Tibial nerve (tissue), 4 donors: ENCODE measurements at regions not wholly inside any gene's neighbourhood (a gene's known extent, or its start where the extent isn't known, plus 50 kb on each side); places are given as distances from the start of the nearest gene placed in this dataset.
"Not testable (repeated sequence)": the region's sequence is repeated elsewhere in the genome, so short reads cannot be mapped to it uniquely, and the experiment has no call there.

ENCODE experiments used
- DNase-seq, 2 donors: peaks; one replicate each; pipeline ENCODE4 v3.0.0-alpha.2; 2019; ENCODE audit warnings: low spot score in 2 of 2
- H3K27ac ChIP-seq, 4 donors: fragments of 200-600 bp; sonication (generic) in 3 of 4; one replicate each; pipeline ENCODE4 v1.5.1; 2017 to 2019; ENCODE audit warnings: mild to moderate bottlenecking in 1 of 4
- H3K27me3 ChIP-seq, 2 donors: fragments of 200-600 bp; sonication (generic) in 1 of 2; one replicate each; pipeline versions ENCODE4 v1.5.1 to v1.6.0; 2017 to 2019
- H3K36me3 ChIP-seq, 3 donors: fragments of 200-600 bp; sonication (generic); one replicate each; pipeline ENCODE4 v1.5.1; 2018 to 2019
- H3K4me1 ChIP-seq, 4 donors: fragments of 200-600 bp; sonication (generic) in 3 of 4; one replicate each; pipeline ENCODE4 v1.5.1; 2017 to 2019
- H3K4me3 ChIP-seq, 4 donors: fragments of 200-600 bp; sonication (generic) in 3 of 4; one replicate each; pipeline ENCODE4 v1.5.1; 2017 to 2019; ENCODE audit warnings: mild to moderate bottlenecking in 1 of 4, moderate library complexity in 1 of 4
- H3K9me3 ChIP-seq, 4 donors: fragments of 200-600 bp; sonication (generic) in 3 of 4; one replicate each; pipeline ENCODE4 v1.5.1; 2017 to 2019
- CTCF ChIP-seq, 5 experiments: fragments of 200-600 bp in 3 of 5; fragments of 450-650 bp in 2 of 5; sonication (generic) in 3 of 5; IDR thresholded peaks; one replicate each; pipeline ENCODE4 v1.5.1; 2016 to 2019; ENCODE audit warnings: antibody characterized with exemption in 5 of 5, mild to moderate bottlenecking in 3 of 5, moderate library complexity in 2 of 5
- EP300 ChIP-seq, 2 donors: sonication (generic); formaldehyde crosslinking; IDR thresholded peaks; one replicate each; pipeline ENCODE4 v1.6.1; 2017; ENCODE audit warnings: antibody characterized with exemption in 2 of 2, mild to moderate bottlenecking in 1 of 2
- POLR2A ChIP-seq, 2 donors: fragments of 450-650 bp; IDR thresholded peaks; one replicate each; pipeline ENCODE4 v1.6.1; 2017; ENCODE audit warnings: antibody characterized with exemption in 2 of 2, mild to moderate bottlenecking in 2 of 2, moderate library complexity in 2 of 2
- WGBS, 2 donors: methylation state at CpG; one replicate each; pipeline ENCODE4 v1.1.5; 2018; 5-methylcytosine and 5-hydroxymethylcytosine counted together

DNA sequence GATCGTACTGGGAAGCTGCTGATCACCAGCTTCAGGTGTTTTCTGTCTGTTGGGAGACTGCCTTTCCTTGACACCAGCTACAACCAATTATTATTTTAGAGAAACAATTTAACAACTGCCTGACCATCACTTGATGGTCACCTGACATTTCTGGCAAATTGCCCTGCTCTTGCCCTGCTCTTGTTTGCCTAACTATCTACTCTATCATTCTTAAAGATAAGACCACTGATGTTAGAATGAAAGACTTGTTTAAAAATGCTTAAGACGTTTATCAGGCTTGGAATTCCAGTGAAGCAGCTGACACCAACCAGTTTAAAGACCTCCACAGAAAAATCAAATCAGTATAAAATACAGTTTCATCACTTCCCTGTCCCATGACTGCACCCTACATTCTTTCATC is 423.3 kb upstream of the CAMK1G start:
- WGBS, 2 donors, result 61 to 67% methylated on average over 2 of the region's 2 CpGs
- H3K27me3 ChIP-seq, result no peaks in the 10 kb centered on the region
- no peaks in the 10 kb centered on the region for H3K4me1 ChIP-seq
- no peaks in the 10 kb centered on the region for H3K9me3 ChIP-seq
- DNase-seq, result no peak
- no peak overlapping the region for H3K4me3 ChIP-seq
- TF ChIP-seq POLR2A (IDR thresholded peaks at IDR 0.05) (no peak), EP300 (IDR thresholded peaks at IDR 0.05) (no peak), CTCF (IDR thresholded peaks at IDR 0.05) (no peak)
- H3K36me3 ChIP-seq, result no peaks in the 10 kb centered on the region
- no peak overlapping the region for H3K27ac ChIP-seq

DNA sequence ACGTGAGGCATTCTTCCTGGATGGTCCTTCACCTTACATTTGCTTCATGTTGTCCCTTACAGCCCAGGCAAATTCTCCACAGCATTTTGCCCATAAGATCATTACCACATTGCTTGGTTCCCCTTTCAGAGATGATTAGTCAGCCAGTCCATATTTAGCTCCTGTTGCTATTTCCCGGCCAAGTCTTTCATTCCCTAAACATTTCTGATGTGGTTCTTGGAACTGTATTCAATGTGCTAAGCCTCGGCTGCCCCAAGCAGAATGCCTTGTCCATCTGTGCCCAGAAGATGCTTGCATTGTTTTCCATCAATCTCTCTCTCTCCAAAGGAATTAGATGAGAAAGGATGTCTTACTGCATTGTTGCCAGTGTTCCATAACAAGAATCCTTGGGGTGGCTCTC is 420.9 kb upstream of the CAMK1G start:
- H3K9me3 ChIP-seq, result no peaks in the 10 kb centered on the region
- no peak for DNase-seq
- no peaks in the 10 kb centered on the region for H3K27me3 ChIP-seq
- 68 to 78% methylated on average over 3 of the region's 3 CpGs for WGBS, 2 donors
- no peaks in the 10 kb centered on the region for H3K36me3 ChIP-seq
- no peaks in the 10 kb centered on the region for H3K4me1 ChIP-seq
- TF ChIP-seq CTCF (IDR thresholded peaks at IDR 0.05), result no peak
- TF ChIP-seq EP300 (IDR thresholded peaks at IDR 0.05), result no peak
- TF ChIP-seq POLR2A (IDR thresholded peaks at IDR 0.05), result no peak
- no peak overlapping the region for H3K27ac ChIP-seq
- H3K4me3 ChIP-seq, result no peak overlapping the region

DNA sequence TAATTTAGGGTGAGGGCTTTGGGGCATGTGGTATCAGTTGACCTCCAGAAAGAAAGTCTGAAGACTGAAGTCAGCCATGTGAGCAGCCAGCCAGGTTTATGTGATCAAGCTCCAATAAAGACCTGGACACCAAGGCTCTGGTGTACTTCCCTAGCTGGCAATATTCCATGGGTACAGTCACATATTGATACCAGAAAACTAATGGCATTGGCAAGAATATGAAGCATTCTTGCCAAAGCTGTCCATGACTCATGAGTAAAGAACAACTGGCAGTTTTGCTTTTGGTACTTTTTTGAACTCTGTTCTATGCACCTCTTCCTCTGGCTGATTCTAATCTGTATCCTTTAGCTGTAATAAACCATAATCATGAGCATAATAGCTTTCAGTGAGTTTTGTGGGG is 415.3 kb upstream of the CAMK1G start:
- Histone ChIP-seq H3K4me1 (no peaks in the 10 kb centered on the region), H3K27me3 (no peaks in the 10 kb centered on the region), H3K27ac (no peak overlapping the region), H3K4me3 (no peak overlapping the region), H3K9me3 (no peaks in the 10 kb centered on the region), H3K36me3 (no peaks in the 10 kb centered on the region)
- DNase-seq, result no peak
- no peak for TF ChIP-seq POLR2A (IDR thresholded peaks at IDR 0.05)
- TF ChIP-seq CTCF (IDR thresholded peaks at IDR 0.05), result no peak
- TF ChIP-seq EP300 (IDR thresholded peaks at IDR 0.05), result no peak

DNA sequence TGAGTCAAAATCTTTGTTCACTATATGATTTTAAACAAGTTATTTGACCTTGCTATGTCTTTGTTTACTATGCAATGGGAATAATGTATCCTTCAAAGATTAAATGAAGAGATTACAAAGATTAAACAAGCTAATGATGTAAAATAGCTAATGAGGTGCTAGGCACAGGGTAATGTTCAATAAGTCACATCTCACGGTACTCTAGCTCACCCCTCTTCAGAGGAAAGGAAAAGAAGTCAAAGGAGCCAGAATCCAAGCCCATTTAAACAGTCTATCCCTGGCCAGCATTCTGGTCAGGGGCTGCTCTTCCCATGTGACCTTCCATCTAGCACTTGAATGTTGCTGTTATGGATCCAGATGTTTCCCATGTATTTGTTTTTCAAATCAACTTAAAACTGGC is 412.4 kb upstream of the CAMK1G start:
- 0% methylated on average over 1 of the region's 1 CpG for WGBS, 2 donors
- H3K27ac ChIP-seq, result no peak overlapping the region
- no peak for TF ChIP-seq CTCF (IDR thresholded peaks at IDR 0.05)
- TF ChIP-seq EP300 (IDR thresholded peaks at IDR 0.05), result no peak
- TF ChIP-seq POLR2A (IDR thresholded peaks at IDR 0.05), result no peak

GRCh38 chr1:209172286-209172685 is 411.2 kb upstream of the CAMK1G start:
- no peaks in the 10 kb centered on the region for H3K36me3 ChIP-seq
- TF ChIP-seq POLR2A (IDR thresholded peaks at IDR 0.05) (no peak), EP300 (IDR thresholded peaks at IDR 0.05) (no peak)
- WGBS, 2 donors, result 84 to 90% methylated on average over 4 of the region's 4 CpGs
- H3K4me1 ChIP-seq, result no peaks in the 10 kb centered on the region
- no peak overlapping the region for H3K4me3 ChIP-seq
- no peak for DNase-seq
- no peak overlapping the region for H3K27ac ChIP-seq
- H3K27me3 ChIP-seq, result no peaks in the 10 kb centered on the region
- peaks cover 0 to 7% (median 0%) of the 10 kb centered on the region in 4 donors for H3K9me3 ChIP-seq

More for the DNA sequence above, 412.4 kb upstream of the CAMK1G start:
- Histone ChIP-seq H3K4me3 (no peak overlapping the region), H3K36me3 (no peaks in the 10 kb centered on the region), H3K4me1 (no peaks in the 10 kb centered on the region), H3K27me3 (no peaks in the 10 kb centered on the region), H3K9me3 (no peaks in the 10 kb centered on the region)
- DNase-seq, result no peak

DNA sequence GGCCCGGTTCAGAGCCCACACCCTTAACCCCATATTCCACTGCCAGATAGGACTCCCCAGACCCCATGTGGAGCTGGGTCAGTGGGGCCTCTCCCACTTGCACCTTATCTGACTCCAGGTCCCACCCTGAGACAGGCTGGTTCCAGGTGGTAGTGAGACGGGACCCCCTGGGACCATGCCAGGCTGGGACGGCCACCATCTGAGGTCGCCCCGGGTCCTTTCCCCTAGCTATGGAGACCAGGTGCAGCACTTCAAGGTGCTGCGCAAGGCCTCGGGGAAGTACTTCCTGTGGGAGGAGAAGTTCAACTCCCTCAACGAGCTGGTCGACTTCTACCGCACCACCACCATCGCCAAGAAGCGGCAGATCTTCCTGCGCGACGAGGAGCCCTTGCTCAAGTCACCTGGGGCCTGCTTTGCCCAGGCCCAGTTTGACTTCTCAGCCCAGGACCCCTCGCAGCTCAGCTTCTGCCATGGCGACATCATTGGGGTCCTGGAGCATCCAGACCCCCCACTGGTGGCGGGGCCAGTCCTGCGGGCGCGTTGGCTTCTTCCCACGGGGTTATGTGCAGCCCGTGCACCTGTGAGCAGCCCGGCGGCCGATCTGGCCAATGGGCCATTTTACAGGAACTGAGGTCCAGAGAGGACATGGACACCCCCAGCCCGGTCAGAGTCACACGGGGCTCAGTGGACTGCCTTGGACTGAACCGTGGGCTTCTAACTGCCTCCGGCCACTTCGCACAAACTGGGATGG is 410.5 kb upstream of the CAMK1G start:
- H3K36me3 ChIP-seq, H3K27me3 ChIP-seq, DNase-seq, H3K27ac ChIP-seq, H3K4me1 ChIP-seq, H3K4me3 ChIP-seq, H3K9me3 ChIP-seq: not testable (repeated sequence)
- WGBS, 2 donors, result 91 to 93% methylated on average over 29 to 31 of the region's 31 CpGs

GRCh38 chr1:209173796-209174195 is 409.7 kb upstream of the CAMK1G start:
- not testable (repeated sequence) for H3K36me3 ChIP-seq, H3K27ac ChIP-seq, H3K27me3 ChIP-seq, H3K4me1 ChIP-seq, DNase-seq, H3K4me3 ChIP-seq
- H3K9me3 ChIP-seq, result peaks cover 0 to 12% (median 0%) of the 10 kb centered on the region in 4 donors
- WGBS, 2 donors, result 92% methylated on average over 2 of the region's 2 CpGs
